DMS53 (cell line): ENCODE measurements at regions not wholly inside any gene's neighbourhood (a gene's known extent, or its start where the extent isn't known, plus 50 kb on each side); places are given as distances from the start of the nearest gene placed in this dataset.
"Not testable (repeated sequence)": the region's sequence is repeated elsewhere in the genome, so short reads cannot be mapped to it uniquely, and the experiment has no call there.

Source experiments
- DNase-seq: peaks from one replicate; lab custom pipeline; 2025; lab: John Stamatoyannopoulos, UW

DNA sequence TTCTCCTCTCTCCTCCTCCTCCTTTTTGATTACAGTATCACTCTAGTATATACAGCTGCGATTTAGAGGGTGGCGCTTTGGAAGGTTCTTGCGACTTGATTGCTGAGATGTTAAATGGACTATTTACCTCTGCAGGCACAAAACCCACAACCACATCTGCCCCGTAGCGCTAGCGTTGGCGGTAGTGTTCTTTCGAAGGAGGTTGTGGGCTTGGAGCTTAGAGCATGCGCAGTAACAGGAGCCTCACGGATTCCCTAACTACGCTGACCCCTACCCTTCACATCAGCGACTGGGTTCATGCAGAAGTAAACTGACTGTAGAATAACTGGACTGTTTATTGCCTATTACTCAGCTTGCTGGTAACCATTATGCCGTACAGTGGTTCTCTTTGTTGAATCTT is 58.0 kb downstream of the CGGBP1 start:
- DNase-seq: no peak

DNA sequence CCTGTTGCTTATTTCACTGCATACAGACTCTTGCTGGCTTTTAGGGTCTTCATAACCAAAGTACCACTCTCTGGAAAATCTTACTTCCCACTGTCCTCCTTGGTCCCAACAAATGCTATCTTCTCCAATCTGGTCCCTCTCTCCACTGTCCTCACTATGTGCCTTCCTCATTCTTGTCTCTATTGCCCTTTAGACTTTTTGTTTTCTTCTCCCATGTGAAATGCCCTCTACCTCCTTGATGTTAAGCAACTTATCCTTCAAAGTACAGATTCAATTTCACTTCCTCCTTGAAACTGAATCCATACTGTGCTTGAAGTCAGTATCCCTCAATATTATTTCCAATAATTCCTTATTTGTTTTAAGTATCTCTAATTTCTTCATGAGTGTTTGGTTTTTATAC is 60.8 kb downstream of the CGGBP1 start:
- DNase-seq: no peak

DNA sequence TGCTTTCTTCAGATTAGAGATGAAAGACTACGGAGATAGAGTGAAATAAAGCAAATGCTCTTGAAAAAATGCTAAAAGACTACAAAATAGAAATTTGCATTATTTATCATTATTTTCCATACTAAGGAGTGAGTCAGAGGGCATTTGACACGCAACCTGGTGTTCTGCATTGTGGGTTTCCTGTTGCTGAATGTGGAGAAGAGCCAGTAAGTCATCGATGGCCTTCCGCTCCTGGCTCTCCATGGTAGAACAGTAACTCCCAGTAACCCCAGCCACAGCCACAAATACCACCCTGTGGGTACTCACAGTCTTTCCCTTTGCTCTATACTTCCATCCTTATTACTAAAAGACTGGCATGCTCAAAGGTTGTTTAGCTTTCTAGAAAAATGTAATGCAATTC is 61.5 kb downstream of the CGGBP1 start:
- DNase-seq: peak; percentile 1

DNA sequence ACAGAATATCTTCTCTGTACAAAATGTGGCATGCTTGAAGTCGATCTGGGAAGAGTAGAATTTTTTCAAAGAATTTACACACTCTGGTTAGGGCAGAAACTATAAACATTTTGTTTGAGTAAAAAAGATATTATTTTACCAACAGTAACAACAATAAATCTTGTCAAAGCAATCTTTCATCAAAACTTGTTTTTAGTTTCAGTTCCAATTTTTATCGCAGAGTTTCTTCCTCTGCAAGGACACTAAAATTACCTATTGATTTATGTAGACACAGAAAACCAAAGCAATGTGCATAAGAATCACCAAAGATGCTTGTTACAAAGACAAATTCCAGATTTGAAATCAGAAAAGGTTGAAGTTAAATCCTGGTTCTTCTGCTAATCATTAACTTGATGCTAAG is 61.9 kb downstream of the CGGBP1 start:
- no peak for DNase-seq

DNA sequence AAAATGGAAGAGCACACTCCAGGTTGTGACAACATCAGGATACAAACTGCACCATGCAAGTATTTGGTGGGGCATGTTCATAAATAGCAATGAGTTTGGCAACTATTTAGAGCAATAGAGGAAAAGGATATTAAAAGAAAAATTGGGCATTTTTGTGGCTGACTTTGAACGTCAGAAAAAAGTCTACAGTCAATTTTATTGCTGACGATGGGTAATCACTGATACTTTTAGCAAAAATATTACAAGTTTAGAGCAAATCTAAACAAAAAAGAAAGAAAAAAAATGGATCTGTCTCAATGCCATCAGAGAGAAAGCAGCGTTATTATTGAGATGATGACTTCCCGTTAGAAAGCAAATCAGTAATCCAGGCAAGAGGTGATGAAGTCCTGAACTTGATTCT is 65.2 kb downstream of the CGGBP1 start:
- DNase-seq: no peak

DNA sequence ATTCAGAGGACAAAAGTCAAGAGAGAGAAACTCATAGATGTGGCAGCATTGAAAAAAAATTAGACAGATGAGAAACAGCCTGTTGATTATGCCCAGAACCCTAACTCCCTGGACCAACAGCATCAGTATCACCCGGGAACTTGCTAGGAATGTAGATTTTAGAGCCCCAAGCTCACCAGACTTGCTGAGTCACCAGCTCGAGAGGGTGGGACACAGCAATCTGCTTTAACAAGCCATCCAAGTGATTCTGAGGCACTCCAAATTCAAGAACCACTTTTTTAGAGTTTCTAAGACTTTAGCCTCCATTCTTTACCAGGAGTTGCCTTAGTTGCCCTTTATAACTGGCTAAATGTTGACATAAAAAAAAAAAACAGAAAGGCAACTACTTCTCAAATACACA is 70.9 kb downstream of the CGGBP1 start:
- no peak for DNase-seq

DNA sequence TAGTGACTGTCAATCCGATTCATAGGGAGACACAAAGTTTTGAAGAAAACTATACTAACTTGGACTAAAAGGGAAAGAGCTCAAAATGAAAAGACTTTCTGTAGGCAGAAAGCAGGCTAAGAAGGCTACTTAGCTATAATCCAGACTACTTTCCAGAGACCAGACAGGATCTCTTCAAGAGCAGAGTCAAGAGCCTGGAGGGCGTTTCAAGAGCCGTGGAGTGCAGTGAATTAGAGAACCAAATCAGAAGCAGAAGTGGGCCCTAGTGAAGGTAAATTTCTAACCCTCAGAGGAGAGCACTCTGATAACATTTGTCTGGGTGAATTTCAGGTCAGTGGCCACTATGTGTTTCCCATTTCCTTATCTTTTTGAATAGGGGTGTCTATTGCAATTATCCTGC is 76.4 kb downstream of the CGGBP1 start:
- DNase-seq: no peak

DNA sequence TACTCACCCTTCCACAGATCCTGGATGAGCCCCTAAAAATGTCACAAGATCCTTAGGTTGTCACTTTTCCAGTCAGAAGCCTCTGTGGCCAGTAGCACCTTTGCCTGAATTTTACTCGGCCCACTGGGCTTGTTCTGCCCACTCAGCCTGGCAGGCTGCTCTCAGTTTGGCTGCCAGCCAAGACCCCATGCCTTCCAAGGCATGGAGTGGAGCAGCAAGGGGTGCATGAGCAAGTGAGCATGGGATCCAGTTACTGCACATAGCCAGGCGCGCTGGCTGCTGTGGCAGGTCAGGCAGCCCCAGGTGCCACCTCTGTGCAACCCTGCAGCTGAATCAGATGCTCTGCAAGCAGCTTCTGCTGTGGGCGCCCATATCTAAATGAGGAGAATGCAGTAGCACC is 79.3 kb downstream of the CGGBP1 start:
- DNase-seq: no peak

DNA sequence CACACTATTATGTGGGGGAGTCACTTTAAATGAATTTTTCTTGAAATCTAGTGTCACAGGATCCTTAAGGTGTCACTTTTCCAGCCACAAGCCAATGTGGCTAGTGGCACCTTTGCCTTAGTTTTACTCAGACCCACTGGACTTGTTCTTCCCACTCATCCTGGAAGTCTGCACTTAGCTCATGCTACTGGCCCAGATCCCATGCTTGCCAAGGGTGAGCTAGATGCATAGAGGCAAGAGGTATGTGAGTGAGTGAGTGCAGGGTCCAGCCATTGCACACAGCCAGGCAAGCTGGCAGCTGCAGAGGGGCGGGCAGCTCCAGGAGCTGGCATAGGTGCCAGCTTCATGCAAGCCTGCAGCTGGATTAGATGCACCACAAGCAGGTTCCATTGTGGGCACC is 81.0 kb downstream of the CGGBP1 start:
- no peak for DNase-seq

DNA sequence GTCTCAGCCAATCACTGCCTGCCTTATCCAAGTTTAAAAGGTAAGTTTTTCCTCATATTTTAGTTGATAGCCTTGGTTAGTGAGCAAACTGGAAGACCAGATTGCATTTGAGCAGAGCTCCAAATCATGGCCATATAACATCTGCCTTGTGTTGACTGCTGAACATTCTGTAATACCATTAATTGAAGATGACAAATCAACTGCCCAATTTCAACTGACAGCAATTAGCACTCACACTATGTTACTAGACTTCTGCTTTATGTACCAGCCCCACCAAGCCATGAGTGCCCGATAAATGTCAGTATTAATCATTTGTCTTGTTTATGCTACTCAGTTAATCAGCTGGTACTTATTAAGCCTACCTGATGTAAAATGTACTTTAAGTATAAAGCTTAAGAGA is 83.1 kb downstream of the CGGBP1 start:
- no peak for DNase-seq

DNA sequence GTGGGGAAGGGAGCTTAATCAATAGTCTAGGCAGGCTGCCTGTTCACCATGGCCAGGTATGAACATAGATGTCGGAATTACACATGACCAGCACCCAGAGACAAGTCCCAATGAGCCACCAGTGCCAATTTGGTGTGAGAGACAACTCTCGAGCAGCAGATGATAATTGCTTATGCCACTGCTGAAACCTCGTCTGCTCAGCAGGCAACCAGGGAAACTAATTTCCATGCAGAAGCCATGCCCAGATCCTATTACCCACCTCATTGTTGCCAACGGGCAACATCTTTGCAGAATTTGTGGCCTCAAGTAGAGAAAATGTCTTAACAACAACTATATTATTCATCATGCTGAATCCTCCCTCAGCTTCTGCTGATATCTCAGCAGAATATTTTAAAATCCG is 84.9 kb downstream of the CGGBP1 start:
- no peak for DNase-seq

DNA sequence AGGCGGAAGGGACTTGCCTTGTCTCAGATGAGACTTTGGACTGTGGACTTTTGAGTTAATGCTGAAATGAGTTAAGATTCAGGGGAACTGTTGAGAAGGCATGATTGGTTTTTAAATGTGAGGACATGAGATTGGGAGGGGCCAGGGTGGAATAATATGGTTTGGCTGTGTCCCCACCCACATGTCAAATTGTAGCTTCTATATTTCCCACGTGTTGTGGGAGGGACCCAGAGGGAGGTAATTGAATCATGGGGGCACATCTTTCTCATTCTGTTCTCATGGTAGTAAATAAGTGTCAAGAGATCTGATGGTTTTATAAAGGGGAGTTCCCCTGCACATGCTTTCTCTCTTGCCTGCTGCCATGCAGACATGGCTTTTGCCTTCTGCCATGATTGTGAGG is 89.2 kb downstream of the CGGBP1 start:
- DNase-seq: no peak

DNA sequence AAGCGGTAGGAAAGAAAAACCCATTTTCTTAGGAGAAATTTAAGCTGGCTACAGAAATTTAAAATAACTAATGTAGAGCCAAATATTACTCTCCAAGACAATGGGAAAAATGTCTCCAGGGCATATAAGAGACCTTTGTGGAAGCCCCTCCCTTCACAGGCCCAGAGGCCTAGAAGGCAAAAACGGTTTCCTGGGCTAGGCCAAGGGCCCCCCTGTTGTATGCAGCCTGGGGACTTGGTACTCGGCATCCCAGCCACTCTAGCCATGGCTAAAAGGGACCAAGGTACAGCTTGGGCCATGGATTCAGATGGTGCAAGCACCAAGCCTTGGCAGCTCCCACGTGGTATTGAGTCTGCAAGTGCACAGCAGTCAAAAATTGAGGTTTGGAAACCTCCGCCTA is 90.1 kb downstream of the CGGBP1 start:
- DNase-seq: no peak

DNA sequence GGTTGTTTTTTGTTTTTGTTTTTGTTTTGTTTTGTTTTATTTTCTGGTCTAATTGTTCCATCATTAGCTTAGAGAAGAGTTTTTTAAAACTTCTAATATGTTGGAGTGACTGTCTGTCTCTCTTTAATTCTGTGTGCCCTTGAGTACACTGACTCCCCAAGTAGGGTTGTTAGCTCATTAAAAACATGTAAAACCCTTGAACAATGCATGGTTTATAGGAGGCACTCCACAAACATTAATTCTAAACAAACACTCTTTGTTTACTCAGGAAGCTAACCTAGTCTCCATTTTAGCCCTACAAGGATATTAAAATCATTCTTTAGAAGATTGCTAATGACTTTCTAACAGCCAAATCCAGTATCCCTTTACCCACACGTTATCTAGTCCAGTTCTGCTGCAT is 100.5 kb downstream of the CGGBP1 start:
- DNase-seq: peak; percentile 3

DNA sequence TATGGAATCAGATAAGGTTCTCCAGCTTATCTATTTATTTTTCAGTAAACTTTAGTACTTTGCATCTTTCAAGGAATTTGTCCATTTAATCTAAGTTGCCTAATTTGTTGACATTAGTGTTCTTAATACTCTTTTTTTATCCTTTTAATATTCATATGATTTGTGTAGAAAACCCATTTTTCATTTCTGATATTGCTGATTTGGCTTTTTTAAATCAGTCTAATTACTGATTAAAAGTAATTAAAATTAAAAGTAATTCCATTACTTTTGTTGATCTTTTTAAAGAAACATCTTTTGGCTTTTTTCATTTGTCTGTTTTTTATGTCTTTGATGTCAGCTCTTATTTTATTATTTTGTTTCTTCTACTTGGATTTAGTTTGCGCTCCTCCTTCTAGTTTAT is 101.2 kb downstream of the CGGBP1 start:
- no peak for DNase-seq

DNA sequence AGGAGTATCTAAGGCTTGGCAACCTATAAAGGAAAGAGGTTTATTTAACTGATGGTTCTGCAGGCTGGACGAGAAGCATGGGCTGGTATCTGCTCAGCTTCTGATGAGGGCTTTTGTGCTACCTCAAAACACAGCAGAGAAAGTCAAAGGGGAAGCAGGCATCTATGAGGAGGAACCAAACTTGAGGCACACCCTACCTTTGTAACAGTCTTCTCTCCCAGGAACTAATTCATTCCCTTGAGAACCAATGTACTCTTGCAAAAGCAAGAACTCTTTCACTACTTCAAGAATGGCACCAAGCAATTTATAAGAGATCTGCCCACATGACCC is 109.0 kb downstream of the CGGBP1 start:
- DNase-seq: no peak

DNA sequence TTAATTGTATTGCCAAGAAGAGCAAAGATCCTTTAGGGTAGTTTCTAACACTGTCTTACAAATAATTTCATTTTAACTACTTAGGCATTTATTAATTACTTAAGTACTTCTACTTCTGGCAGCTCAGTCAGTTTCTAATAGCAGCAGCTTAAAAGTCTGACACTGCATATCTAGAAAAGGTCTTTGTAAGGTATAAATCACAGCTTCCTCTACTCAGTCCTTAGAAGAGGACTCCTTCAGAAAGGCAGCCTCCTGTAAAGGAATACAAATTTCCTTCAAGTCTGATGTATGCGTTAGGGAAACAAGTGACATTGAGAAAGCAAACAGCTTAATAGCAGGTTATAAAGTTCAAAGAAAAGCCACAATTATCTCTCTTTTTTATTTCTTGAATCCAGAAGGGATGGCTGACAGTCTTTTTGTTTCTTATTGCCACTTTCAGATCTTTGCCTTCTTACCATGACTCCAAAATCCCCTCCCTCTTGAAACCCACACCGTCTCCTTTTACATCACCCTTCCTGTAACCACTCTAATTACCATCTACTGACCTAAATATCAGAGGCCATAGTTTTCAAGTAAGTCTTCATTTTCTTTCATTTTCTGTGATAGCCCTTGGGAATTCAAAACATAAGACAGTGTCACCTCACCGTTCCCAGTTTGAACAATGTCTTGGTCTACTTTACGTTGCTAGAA is 109.5 kb downstream of the CGGBP1 start:
- no peak for DNase-seq

DNA sequence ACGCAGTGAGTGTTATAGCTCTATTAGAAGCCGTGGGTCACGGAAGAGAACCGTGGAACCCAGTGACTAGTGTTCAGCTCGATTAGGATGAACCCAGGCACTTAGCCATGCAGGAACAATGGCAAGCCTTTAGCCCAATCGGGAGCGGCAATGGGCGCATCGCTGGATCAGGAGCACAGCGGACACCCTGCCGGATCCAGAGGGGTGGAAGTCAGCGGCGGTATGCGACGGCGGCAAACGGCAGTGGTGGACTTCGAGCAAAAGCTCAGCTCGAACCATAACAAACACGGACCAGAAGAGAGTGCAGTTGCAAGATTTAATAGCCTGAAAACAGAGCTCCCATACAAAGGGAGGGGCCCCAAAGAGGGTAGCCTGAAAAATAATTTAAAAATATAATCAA is 112.8 kb downstream of the CGGBP1 start:
- DNase-seq: not testable (repeated sequence)

DNA sequence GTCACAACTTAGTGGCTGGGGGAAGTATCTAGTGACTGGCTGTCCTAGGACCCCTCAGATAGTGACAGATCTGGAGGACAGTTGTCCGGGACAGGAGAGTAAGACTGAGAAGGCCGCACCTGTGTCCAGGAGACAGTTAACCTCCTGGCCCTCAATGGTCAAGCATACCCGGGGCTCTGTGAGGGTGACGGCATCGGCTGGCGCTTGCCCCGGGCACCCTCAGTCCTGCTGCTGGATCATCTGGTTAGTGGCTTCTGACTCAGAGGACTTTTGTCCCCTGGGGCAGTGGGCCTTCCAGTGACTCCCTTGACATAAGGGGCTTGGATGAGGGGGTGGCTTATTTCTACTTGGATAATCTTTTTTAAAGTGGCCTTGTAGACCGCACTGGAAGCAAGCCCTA is 116.5 kb downstream of the CGGBP1 start:
- DNase-seq: not testable (repeated sequence)

DNA sequence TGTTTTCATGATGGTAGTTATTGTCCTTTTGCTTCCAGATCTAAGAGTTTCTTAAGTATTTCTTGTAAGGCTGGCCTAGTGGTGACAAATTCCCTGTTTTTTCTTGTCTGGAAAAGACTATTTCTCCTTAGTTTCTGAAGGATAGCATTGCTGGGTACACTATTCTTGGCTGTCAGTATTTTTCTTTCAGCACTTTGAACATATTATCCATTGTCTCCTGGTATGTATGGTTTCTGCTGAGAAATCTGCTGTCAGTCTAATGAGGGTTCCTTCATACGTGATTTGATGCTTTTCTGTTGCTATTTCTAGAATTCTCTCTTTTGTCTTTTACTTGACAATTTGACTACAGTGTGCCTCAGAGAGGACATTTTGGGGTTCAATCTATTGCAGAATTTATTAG is 134.3 kb downstream of the CGGBP1 start:
- peak; percentile 0 for DNase-seq

DNA sequence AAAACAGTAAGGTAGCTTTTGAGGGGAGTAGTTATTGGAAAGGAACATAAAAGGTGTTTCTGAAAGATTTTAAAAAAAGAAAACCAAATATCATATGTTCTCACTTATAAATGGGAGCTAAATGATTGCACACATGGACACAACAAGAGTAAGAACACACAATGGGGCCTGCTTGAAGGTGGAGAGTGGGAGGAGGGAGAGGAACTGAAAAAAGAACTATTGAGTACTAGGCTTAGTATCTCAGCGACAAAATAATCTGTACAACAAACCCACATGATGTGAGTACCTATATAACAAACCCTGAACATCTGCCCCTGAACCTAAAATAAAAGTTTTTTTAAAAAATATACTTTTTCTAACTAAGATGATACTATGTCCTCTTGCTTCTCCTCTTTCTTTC is 138.3 kb downstream of the CGGBP1 start:
- no peak for DNase-seq

DNA sequence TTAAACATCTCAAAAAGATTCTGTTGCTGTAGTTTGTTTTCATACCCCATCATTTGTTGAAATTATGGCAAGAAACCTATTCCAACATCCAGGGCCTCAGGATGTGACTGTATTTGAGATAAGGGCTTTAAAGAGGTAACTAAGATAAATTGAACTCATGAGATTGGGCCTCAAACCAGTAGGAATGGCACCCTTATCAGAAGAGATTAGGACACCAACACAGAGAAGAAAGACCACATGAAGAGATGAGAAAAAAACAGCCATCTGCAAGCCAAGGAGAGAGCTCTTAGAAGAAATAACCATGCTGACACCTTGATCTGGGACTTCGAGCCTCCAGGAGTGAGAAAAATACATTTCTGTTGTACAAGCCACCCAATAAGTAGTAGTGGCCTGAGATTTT is 157.7 kb downstream of the CGGBP1 start:
- no peak for DNase-seq

DNA sequence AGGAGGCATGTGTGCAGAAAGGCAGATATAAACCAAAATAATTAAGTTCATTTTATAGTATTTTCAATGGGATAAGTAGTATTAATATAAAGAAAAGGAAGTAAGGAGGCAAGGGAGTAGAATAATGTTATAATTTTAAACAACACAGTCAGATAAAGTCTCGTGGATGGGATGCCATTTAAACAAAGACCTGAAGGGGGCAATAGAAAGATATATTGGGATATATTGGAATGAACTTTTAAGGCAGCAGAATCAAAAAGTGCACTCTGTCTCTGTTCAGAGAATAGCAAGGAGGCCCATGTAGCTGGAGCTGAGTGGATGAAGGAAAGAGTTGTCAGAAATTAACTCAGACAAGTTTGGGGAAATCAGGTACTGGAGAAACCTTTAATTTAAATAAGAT is 158.7 kb downstream of the CGGBP1 start:
- no peak for DNase-seq

DNA sequence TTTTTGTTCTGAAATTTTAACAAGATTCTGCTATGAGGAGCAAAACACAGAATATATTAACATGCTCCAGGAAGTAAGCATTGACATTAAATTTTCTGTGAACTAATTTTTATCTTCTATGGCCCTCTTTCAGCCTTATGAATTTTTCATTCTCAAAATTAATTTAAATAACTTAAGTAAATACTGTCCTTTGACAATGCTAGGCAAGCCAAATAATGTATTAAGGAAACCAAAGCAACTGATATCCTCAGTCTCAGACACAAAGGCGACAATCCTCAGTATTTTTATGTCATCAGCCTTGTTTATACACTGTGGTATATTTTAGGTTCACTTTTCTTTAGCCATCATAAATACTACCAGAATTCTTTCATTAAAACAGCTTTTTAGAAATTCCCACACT is 159.8 kb downstream of the CGGBP1 start:
- no peak for DNase-seq

DNA sequence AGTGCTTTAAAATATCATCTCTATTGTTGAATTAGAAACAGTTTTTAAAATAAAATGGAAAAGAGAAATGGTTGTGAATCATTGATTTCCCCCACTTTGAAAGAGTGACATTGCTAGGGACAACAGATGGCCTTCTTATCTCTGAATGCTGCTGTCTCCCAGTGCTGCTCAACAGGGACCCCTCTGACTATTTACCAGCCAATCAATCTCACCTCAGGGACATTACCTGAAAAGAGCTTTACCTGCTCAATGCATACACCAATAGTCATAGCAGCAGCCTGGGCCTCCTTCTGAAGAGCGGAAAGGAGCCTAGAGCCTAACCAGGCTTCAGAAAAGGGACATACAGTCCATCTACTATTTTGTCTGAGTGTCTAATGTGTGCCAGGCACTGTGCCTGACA is 162.8 kb downstream of the CGGBP1 start:
- no peak for DNase-seq
